Gastroesophageal sphincter (tissue), 4 donors: ENCODE measurements at regions not wholly inside any gene's neighbourhood (a gene's known extent, or its start where the extent isn't known, plus 50 kb on each side); places are given as distances from the start of the nearest gene placed in this dataset.

Experiments used
- ATAC-seq: fragments of 150-250 bp; one replicate; pipeline ENCODE4 v1.9.1; 2016; ENCODE audit warnings: mild to moderate bottlenecking, moderate library complexity
- H3K27ac ChIP-seq, 4 donors: fragments of 200-600 bp; sonication (generic) in 3 of 4; 1 replicate in 3 of 4; 2 replicates in 1 of 4; pipeline ENCODE4 v1.5.1; 2016 to 2019
- H3K27me3 ChIP-seq: fragments of 200-600 bp; sonication (generic); one replicate; pipeline ENCODE4 v1.5.1; 2019
- H3K36me3 ChIP-seq, 2 donors: fragments of 200-600 bp; sonication (generic); one replicate each; pipeline ENCODE4 v1.5.1; 2019; ENCODE audit warnings: control low read depth in 1 of 2
- H3K4me1 ChIP-seq, 3 donors: fragments of 200-600 bp; sonication (generic); 1 replicate in 2 of 3; 2 replicates in 1 of 3; pipeline ENCODE4 v1.5.1; 2016 to 2019; ENCODE audit warnings: control low read depth in 2 of 3
- H3K4me3 ChIP-seq, 2 donors: fragments of 200-600 bp; sonication (generic); one replicate each; pipeline ENCODE4 v1.5.1; 2019; ENCODE audit warnings: mild to moderate bottlenecking in 1 of 2, moderate library complexity in 1 of 2
- H3K9me3 ChIP-seq, 3 donors: fragments of 200-600 bp; sonication (generic); one replicate each; pipeline ENCODE4 v1.5.1; 2017 to 2019; ENCODE audit warnings: control low read depth in 2 of 3
- EP300 ChIP-seq: sonication (generic); formaldehyde crosslinking; IDR thresholded peaks from one replicate; pipeline ENCODE4 v1.6.1; 2017; ENCODE audit warnings: antibody characterized with exemption, mild to moderate bottlenecking
- POLR2A ChIP-seq, 2 donors: fragments of 450-650 bp; IDR thresholded peaks; one replicate each; pipeline ENCODE4 v1.6.1; 2017; ENCODE audit warnings: antibody characterized with exemption in 2 of 2, mild to moderate bottlenecking in 2 of 2, moderate library complexity in 1 of 2
- POLR2AphosphoS5 ChIP-seq: sonication (generic); formaldehyde crosslinking; IDR thresholded peaks from one replicate; pipeline ENCODE4 v1.6.1; 2017; ENCODE audit warnings: antibody characterized with exemption
- WGBS, 2 donors: methylation state at CpG; one replicate each; pipeline ENCODE4 v1.1.5; 2018; ENCODE audit warnings: low coverage in 1 of 2; 5-methylcytosine and 5-hydroxymethylcytosine counted together
- TF ChIP-seq, protein P1 (sequence below), 4 experiments: fragments of 200-600 bp in 2 of 4; fragments of 450-650 bp in 2 of 4; sonication (generic) in 1 of 4; IDR thresholded peaks; one replicate each; pipeline ENCODE4 v1.5.1; 2017 to 2019; ENCODE audit warnings: antibody characterized with exemption in 4 of 4, mild to moderate bottlenecking in 2 of 4, moderate library complexity in 2 of 4

DNA sequence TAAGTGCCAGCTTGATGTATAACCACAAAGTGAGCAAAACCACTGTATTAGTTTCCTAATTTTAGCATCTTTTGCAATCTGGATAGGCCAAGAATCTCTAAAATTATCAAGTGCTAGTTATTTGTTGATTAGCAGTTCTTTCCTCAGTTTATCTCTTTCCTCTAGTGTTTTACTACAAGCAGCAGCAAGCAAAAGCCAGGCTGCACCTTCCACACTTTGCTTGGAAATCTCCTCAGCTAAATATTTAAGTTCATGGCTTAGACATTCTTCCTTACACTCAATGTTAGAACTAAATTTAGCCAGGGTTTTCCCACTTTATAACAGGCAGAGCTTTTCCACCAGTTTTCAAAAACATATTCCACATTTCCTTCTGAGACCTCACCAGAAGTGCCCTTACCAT, 85.7 kb upstream of the BMPER start:
- Histone ChIP-seq H3K36me3 (no peaks in the 10 kb centered on the region), H3K27ac (no peak overlapping the region), H3K4me1 (peaks cover 0 to under 1% (median 0%) of the 10 kb centered on the region in 3 donors), H3K27me3 (no peaks in the 10 kb centered on the region), H3K4me3 (no peak overlapping the region), H3K9me3 (peaks cover 0 to 7% (median 0%) of the 10 kb centered on the region in 3 donors)
- no peak for TF ChIP-seq EP300
- TF ChIP-seq, protein P1, sequence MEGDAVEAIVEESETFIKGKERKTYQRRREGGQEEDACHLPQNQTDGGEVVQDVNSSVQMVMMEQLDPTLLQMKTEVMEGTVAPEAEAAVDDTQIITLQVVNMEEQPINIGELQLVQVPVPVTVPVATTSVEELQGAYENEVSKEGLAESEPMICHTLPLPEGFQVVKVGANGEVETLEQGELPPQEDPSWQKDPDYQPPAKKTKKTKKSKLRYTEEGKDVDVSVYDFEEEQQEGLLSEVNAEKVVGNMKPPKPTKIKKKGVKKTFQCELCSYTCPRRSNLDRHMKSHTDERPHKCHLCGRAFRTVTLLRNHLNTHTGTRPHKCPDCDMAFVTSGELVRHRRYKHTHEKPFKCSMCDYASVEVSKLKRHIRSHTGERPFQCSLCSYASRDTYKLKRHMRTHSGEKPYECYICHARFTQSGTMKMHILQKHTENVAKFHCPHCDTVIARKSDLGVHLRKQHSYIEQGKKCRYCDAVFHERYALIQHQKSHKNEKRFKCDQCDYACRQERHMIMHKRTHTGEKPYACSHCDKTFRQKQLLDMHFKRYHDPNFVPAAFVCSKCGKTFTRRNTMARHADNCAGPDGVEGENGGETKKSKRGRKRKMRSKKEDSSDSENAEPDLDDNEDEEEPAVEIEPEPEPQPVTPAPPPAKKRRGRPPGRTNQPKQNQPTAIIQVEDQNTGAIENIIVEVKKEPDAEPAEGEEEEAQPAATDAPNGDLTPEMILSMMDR (IDR thresholded peaks at IDR 0.05) = no peak
- no peak for TF ChIP-seq POLR2A (IDR thresholded peaks at IDR 0.05)
- no peak for TF ChIP-seq POLR2AphosphoS5
- no peak for ATAC-seq

DNA sequence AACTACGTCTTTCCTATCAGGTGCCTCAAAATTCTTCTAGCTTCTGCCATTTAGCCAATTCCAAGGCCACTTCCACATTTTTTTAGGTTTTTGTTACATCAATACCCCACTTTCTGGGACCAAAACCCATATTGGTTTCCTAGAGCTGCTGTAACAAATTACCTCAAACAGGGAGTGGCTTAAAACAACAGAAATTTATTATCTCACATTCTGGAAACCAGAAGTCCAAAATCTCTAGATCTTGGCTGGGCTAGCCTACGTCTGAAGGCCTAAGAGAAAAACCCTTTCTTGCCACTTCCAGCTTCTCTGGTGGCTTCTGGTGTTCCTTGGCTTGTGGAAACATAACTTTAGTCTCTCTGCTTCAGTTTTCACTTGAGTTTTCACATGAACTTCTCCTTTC, 85.1 kb upstream of the BMPER start:
- peaks cover 0 to 6% (median 0%) of the 10 kb centered on the region in 3 donors for H3K4me1 ChIP-seq
- peaks cover 0 to 7% (median 0%) of the 10 kb centered on the region in 3 donors for H3K9me3 ChIP-seq
- no peak for TF ChIP-seq POLR2A (IDR thresholded peaks at IDR 0.05)
- TF ChIP-seq, protein P1 (IDR thresholded peaks at IDR 0.05) = no peak
- no peak for TF ChIP-seq EP300
- TF ChIP-seq POLR2AphosphoS5 = no peak
- H3K36me3 ChIP-seq = no peaks in the 10 kb centered on the region
- whole genome bisulfite sequencing, 2 donors = 80 to 90% methylated on average over 1 to 2 of the region's 2 CpGs
- no peak overlapping the region for H3K27ac ChIP-seq
- H3K27me3 ChIP-seq = no peaks in the 10 kb centered on the region
- no peak for ATAC-seq
- H3K4me3 ChIP-seq = no peak overlapping the region

DNA sequence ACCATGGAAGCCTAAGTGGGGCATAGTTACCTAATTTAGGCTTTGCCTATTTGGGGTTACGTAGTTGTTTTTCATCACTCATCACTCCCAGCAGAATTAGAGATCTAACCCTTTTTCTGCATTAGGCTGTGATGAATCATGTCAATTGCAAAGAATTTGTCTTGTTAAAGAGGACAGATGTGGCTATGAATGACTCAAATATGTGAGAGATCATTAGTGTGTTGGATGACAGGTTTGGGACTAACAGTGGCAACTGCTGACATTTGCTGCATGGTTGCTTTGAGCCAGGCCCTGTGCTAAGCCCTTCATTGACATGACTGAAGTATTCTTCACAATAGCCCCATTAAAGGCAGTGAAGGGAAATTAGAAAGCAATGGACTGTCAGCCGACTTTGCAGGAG, 83.4 kb upstream of the BMPER start:
- no peak for ATAC-seq

DNA sequence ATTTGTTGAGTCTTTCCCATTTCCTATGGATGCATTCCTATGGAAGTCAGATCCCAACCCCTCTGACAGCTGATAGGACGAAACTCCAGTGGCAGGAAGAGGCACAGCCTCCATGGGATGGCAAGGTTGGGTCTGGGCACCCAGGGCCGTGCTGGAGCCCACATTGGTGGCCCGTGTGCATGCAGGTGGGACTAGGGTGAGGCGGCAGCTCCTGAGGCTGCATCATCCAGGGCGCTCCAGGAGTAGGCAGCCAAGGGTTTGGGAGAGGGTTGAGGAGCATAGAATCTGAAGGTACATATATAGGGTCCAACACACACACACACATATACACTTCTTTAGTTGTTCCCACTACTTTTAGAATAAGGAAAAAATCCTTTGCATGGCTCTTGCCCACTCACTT, 81.4 kb upstream of the BMPER start:
- Histone ChIP-seq H3K27ac (no peak overlapping the region), H3K9me3 (peaks cover 0 to 7% (median 0%) of the 10 kb centered on the region in 3 donors), H3K4me1 (peaks cover 0 to 12% (median 0%) of the 10 kb centered on the region in 3 donors), H3K36me3 (no peaks in the 10 kb centered on the region), H3K27me3 (no peaks in the 10 kb centered on the region), H3K4me3 (no peak overlapping the region)
- TF ChIP-seq, protein P1 (IDR thresholded peaks at IDR 0.05) = no peak
- no peak for TF ChIP-seq POLR2AphosphoS5
- TF ChIP-seq EP300 = no peak
- no peak for TF ChIP-seq POLR2A (IDR thresholded peaks at IDR 0.05)
- no peak for ATAC-seq
- WGBS, 2 donors = 100% methylated on average over 1 of the region's 5 CpGs; no CpG with 5 or more reads in 1 of the 2 donors

More for the DNA sequence above, 83.4 kb upstream of the BMPER start:
- Histone ChIP-seq H3K9me3 (peaks cover 0 to 7% (median 0%) of the 10 kb centered on the region in 3 donors), H3K27ac (no peak overlapping the region), H3K4me1 (peaks cover 0 to 12% (median 0%) of the 10 kb centered on the region in 3 donors), H3K27me3 (no peaks in the 10 kb centered on the region), H3K36me3 (no peaks in the 10 kb centered on the region), H3K4me3 (no peak overlapping the region)
- TF ChIP-seq, protein P1 (IDR thresholded peaks at IDR 0.05) = no peak
- TF ChIP-seq EP300 (no peak), POLR2AphosphoS5 (no peak), POLR2A (IDR thresholded peaks at IDR 0.05) (no peak)
- 83 to 88% methylated on average over 1 to 2 of the region's 2 CpGs for WGBS, 2 donors

DNA sequence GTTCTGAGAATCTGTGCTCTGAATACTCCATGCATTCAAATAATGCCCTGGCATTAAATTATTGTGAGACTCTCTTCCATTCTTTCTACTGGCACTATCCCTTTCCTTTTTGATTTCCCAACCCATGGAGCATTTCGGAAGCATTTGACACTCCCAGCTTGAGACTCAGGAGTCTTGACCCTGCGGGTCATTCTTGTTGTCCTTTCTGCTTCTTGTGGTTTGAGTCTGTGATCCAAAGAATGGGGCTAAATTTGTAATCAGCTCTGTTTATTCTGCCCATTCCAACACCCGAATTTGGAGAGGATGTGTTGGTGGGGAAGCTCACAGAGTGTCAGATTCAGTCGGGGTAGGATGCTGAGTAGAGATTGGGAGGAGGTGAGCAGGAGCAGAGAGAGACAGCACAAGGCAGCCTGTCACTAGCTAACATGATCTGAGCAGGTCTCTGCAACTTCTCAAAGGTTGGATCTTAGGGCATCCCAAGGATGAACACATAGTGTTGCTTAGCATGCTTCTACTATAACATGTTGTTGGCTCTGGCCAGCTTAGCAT, 80.4 kb upstream of the BMPER start:
- H3K4me1 ChIP-seq = peaks cover 0 to 12% (median 0%) of the 10 kb centered on the region in 3 donors
- H3K9me3 ChIP-seq = no peaks in the 10 kb centered on the region
- H3K27me3 ChIP-seq = no peaks in the 10 kb centered on the region
- H3K4me3 ChIP-seq = no peak overlapping the region
- ATAC-seq = no peak
- H3K36me3 ChIP-seq = no peaks in the 10 kb centered on the region
- 60% methylated on average over 3 of the region's 4 CpGs; no CpG with 5 or more reads in 1 of the 2 donors for WGBS, 2 donors
- no peak overlapping the region for H3K27ac ChIP-seq
- TF ChIP-seq POLR2A (IDR thresholded peaks at IDR 0.05) (no peak), EP300 (no peak), POLR2AphosphoS5 (no peak)
- TF ChIP-seq, protein P1 (IDR thresholded peaks at IDR 0.05) = no peak
